ENCODE measurements at regions not wholly inside any gene's neighbourhood (a gene's known extent, or its start where the extent isn't known, plus 50 kb on each side); places are given as distances from the start of the nearest gene placed in this dataset.

- TF ChIP-seq, protein P1, sequence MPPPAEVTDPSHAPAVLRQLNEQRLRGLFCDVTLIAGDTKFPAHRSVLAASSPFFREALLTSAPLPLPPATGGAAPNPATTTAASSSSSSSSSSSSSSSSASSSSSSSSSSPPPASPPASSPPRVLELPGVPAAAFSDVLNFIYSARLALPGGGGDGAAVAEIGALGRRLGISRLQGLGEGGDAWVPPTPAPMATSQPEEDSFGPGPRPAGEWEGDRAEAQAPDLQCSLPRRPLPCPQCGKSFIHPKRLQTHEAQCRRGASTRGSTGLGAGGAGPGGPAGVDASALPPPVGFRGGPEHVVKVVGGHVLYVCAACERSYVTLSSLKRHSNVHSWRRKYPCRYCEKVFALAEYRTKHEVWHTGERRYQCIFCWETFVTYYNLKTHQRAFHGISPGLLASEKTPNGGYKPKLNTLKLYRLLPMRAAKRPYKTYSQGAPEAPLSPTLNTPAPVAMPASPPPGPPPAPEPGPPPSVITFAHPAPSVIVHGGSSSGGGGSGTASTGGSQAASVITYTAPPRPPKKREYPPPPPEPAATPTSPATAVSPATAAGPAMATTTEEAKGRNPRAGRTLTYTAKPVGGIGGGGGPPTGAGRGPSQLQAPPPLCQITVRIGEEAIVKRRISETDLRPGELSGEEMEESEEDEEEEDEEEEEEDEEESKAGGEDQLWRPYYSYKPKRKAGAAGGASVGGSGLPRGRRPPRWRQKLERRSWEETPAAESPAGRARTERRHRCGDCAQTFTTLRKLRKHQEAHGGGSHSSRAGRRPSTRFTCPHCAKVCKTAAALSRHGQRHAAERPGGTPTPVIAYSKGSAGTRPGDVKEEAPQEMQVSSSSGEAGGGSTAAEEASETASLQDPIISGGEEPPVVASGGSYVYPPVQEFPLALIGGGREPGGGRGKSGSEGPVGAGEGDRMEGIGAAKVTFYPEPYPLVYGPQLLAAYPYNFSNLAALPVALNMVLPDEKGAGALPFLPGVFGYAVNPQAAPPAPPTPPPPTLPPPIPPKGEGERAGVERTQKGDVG (CRISPR knock-in tag; IDR thresholded peaks at IDR 0.05) = no peak
- no peak for TF ChIP-seq SMC3 (IDR thresholded peaks at IDR 0.05; ENCODE audit: borderline replicate concordance, low read length)
- TF ChIP-seq ZBED1 (IDR thresholded peaks at IDR 0.05; ENCODE audit: borderline replicate concordance) = no peak
- TF ChIP-seq, protein P2, sequence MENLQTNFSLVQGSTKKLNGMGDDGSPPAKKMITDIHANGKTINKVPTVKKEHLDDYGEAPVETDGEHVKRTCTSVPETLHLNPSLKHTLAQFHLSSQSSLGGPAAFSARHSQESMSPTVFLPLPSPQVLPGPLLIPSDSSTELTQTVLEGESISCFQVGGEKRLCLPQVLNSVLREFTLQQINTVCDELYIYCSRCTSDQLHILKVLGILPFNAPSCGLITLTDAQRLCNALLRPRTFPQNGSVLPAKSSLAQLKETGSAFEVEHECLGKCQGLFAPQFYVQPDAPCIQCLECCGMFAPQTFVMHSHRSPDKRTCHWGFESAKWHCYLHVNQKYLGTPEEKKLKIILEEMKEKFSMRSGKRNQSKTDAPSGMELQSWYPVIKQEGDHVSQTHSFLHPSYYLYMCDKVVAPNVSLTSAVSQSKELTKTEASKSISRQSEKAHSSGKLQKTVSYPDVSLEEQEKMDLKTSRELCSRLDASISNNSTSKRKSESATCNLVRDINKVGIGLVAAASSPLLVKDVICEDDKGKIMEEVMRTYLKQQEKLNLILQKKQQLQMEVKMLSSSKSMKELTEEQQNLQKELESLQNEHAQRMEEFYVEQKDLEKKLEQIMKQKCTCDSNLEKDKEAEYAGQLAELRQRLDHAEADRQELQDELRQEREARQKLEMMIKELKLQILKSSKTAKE (IDR thresholded peaks at IDR 0.05; ENCODE audit: low read depth, poor library complexity, severe bottlenecking) = no peak
- no peak for TF ChIP-seq ZNF217 (IDR thresholded peaks at IDR 0.05)
- TF ChIP-seq ASH2L (IDR thresholded peaks at IDR 0.05; ENCODE audit: borderline replicate concordance, low read depth) = no peak
- no peak for TF ChIP-seq HDGF (IDR thresholded peaks at IDR 0.05)
Measured at GRCh38 chr21:31473685-31474345, 129.8 kb upstream of the TIAM1 start (continued).

- Histone ChIP-seq H3K27ac (ENCODE audit: control insufficient read depth, insufficient read depth) (no peak overlapping the region), H4K20me1 (ENCODE audit: control insufficient read depth, insufficient read depth) (no peaks in the 10 kb centered on the region), H3K9me3 (replicated peaks; ENCODE audit: control insufficient read depth, insufficient read depth, low read length) (no peaks in the 10 kb centered on the region), H3K9ac (ENCODE audit: control insufficient read depth, insufficient read depth, low read length) (no peak overlapping the region), H3K4me2 (ENCODE audit: control insufficient read depth, insufficient read depth) (no peak overlapping the region), H3K79me2 (ENCODE audit: control insufficient read depth, insufficient read depth, low read length) (no peaks in the 10 kb centered on the region), H2AFZ (ENCODE audit: control insufficient read depth, low read depth, low read length) (no peak overlapping the region), H3K27me3 (replicated peaks in 1 of 2; ENCODE audit: control insufficient read depth in 2 of 2, insufficient read depth in 2 of 2, low read length in 1 of 2) (no peaks in the 10 kb centered on the region), H3K4me1 (ENCODE audit: control insufficient read depth, insufficient read depth, low read length) (no peaks in the 10 kb centered on the region), H3K36me3 (ENCODE audit: control insufficient read depth in 2 of 2, insufficient read depth in 2 of 2, low read length in 1 of 2) (no peaks in the 10 kb centered on the region), H3K4me3 (no peak overlapping the region)
- BruUV-seq (replicated peaks) = no TSS peak
- ATAC-seq (no peak), DNase-seq (ENCODE audit: low read depth, low spot score) (no peak), FAIRE-seq (no peak)
- POLR2A ChIA-PET = no interaction called here
- in situ Hi-C loops (cut with MboI) (no loop called here), intact Hi-C loops (cut with micrococcal nuclease; ENCODE audit: unreplicated experiment) (no loop called here)
- 34% methylated on average over 4 of the region's 4 CpGs for WGBS (ENCODE audit: insufficient coverage, insufficient replicate concordance, low lambda C conversion rate, missing lambda C conversion rate)
- RAD21 ChIA-PET (ENCODE audit: unreplicated experiment) = no interaction called here
- TF ChIP-seq NFYB (IDR thresholded peaks at IDR 0.05; ENCODE audit: insufficient read depth, low read depth, low read length) (no peak), CBX3 (IDR thresholded peaks at IDR 0.05; ENCODE audit: borderline replicate concordance, low read depth) (no peak), TCF12 (IDR thresholded peaks at IDR 0.05; ENCODE audit: low read depth, low read length) (no peak)
- SMC1A ChIA-PET (ENCODE audit: uncharacterized antibody, unreplicated experiment) = no interaction called here
- CTCF ChIA-PET = no interaction called here
Measured at GRCh38 chr21:31471865-31472264, 127.8 kb upstream of the TIAM1 start.
